Hepatocyte (in vitro differentiated cells): ENCODE measurements at regions not wholly inside any gene's neighbourhood (a gene's known extent, or its start where the extent isn't known, plus 50 kb on each side); places are given as distances from the start of the nearest gene placed in this dataset.

ENCODE experiments used
- EZH2 ChIP-seq: fragments of 200-600 bp; sonication (generic); IDR thresholded peaks from 2 replicates; pipeline ENCODE4 v1.6.1; 2016; ENCODE audit warnings: antibody characterized with exemption, mild to moderate bottlenecking, borderline replicate concordance
- EZH2phosphoT487 ChIP-seq: fragments of 200-600 bp; sonication (generic); IDR thresholded peaks from one replicate; pipeline ENCODE4 v1.6.1; 2018; ENCODE audit warnings: antibody characterized with exemption, mild to moderate bottlenecking, low read depth, moderate library complexity; ENCODE audit not compliant: unreplicated experiment, severe bottlenecking
- TF ChIP-seq, protein P1 (sequence below): fragments of 200-600 bp; sonication (generic); IDR thresholded peaks from 2 replicates; pipeline ENCODE4 v1.5.1; 2016; ENCODE audit warnings: antibody characterized with exemption, mild to moderate bottlenecking; ENCODE audit not compliant: poor library complexity

GRCh38 chr4:79023799-79024770 is 84.8 kb upstream of the PAQR3 start:
- TF ChIP-seq, protein P1, sequence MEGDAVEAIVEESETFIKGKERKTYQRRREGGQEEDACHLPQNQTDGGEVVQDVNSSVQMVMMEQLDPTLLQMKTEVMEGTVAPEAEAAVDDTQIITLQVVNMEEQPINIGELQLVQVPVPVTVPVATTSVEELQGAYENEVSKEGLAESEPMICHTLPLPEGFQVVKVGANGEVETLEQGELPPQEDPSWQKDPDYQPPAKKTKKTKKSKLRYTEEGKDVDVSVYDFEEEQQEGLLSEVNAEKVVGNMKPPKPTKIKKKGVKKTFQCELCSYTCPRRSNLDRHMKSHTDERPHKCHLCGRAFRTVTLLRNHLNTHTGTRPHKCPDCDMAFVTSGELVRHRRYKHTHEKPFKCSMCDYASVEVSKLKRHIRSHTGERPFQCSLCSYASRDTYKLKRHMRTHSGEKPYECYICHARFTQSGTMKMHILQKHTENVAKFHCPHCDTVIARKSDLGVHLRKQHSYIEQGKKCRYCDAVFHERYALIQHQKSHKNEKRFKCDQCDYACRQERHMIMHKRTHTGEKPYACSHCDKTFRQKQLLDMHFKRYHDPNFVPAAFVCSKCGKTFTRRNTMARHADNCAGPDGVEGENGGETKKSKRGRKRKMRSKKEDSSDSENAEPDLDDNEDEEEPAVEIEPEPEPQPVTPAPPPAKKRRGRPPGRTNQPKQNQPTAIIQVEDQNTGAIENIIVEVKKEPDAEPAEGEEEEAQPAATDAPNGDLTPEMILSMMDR: no peak
- TF ChIP-seq EZH2phosphoT487 (no peak), EZH2 (no peak)
